Thyroid gland (tissue), 4 donors: ENCODE measurements at regions not wholly inside any gene's neighbourhood (a gene's known extent, or its start where the extent isn't known, plus 50 kb on each side); places are given as distances from the start of the nearest gene placed in this dataset.

ENCODE experiments used
- DNase-seq, 2 donors: peaks; one replicate each; pipeline ENCODE4 v3.0.0-alpha.2; 2019
- H3K27ac ChIP-seq, 3 donors: fragments of 200-600 bp; sonication (generic); 1 replicate in 2 of 3; 2 replicates in 1 of 3; pipeline ENCODE4 v1.5.1; 2016 to 2019; ENCODE audit warnings: mild to moderate bottlenecking in 1 of 3, moderate library complexity in 1 of 3
- H3K27me3 ChIP-seq: fragments of 200-600 bp; sonication (generic); one replicate; pipeline ENCODE4 v1.5.1; 2019
- H3K36me3 ChIP-seq, 2 donors: fragments of 200-600 bp; sonication (generic); one replicate each; pipeline ENCODE4 v1.5.1; 2016 to 2019
- H3K4me1 ChIP-seq, 2 donors: fragments of 200-600 bp; sonication (generic); one replicate each; pipeline ENCODE4 v1.5.1; 2017 to 2019
- H3K4me3 ChIP-seq, 3 donors: fragments of 200-600 bp; sonication (generic); replicated peaks in 1 of 3; 1 replicate in 2 of 3; 2 replicates in 1 of 3; pipeline ENCODE4 v1.5.1; 2016; ENCODE audit warnings: mild to moderate bottlenecking in 1 of 3
- H3K9me3 ChIP-seq: fragments of 200-600 bp; sonication (generic); one replicate; pipeline ENCODE4 v1.5.1; 2017
- POLR2A ChIP-seq, 2 donors: fragments of 450-650 bp; IDR thresholded peaks; one replicate each; pipeline ENCODE4 v1.6.1; 2017; ENCODE audit warnings: antibody characterized with exemption in 2 of 2, mild to moderate bottlenecking in 2 of 2, moderate library complexity in 1 of 2
- WGBS, 2 donors: methylation state at CpG; one replicate each; pipeline ENCODE4 v1.1.5; 2017; 5-methylcytosine and 5-hydroxymethylcytosine counted together
- intact Hi-C: fragments of 100-400 bp; cut with DNase I; formaldehyde crosslinking; loops from one replicate; pipeline ENCODE4 v1.15.1; 2023
- TF ChIP-seq, protein P1 (sequence below), 6 experiments: fragments of 200-600 bp in 3 of 6; fragments of 450-650 bp in 3 of 6; sonication (generic) in 3 of 6; IDR thresholded peaks; one replicate each; pipeline ENCODE4 v1.5.1; 2016 to 2019; ENCODE audit warnings: antibody characterized with exemption in 6 of 6, mild to moderate bottlenecking in 2 of 6, inconsistent platforms in 1 of 6, moderate library complexity in 1 of 6

DNA sequence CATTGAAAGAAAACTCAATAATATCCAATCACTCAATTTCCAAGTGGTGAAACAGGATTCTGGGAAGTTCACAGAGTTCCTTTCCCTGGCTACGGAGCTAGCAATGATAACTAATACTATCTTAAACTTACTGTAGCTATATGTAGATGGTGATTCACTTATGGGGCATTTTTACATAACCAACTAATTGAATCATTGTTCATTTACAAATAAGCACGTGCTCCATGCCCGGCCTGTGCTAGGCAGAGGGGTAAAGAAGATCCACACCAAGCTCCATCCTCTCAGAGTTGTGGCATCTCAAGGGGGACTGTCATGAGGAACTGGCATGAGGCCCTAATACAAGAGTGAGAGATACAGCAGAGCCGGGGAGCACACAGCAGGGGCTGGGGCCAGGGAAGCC is 176.3 kb downstream of the ANKRD30B start:
- Histone ChIP-seq H3K4me3 (no peak overlapping the region), H3K27ac (no peak overlapping the region), H3K36me3 (no peaks in the 10 kb centered on the region), H3K9me3 (no peaks in the 10 kb centered on the region), H3K27me3 (no peaks in the 10 kb centered on the region), H3K4me1 (no peaks in the 10 kb centered on the region)
- no peak for DNase-seq
- TF ChIP-seq, protein P1, sequence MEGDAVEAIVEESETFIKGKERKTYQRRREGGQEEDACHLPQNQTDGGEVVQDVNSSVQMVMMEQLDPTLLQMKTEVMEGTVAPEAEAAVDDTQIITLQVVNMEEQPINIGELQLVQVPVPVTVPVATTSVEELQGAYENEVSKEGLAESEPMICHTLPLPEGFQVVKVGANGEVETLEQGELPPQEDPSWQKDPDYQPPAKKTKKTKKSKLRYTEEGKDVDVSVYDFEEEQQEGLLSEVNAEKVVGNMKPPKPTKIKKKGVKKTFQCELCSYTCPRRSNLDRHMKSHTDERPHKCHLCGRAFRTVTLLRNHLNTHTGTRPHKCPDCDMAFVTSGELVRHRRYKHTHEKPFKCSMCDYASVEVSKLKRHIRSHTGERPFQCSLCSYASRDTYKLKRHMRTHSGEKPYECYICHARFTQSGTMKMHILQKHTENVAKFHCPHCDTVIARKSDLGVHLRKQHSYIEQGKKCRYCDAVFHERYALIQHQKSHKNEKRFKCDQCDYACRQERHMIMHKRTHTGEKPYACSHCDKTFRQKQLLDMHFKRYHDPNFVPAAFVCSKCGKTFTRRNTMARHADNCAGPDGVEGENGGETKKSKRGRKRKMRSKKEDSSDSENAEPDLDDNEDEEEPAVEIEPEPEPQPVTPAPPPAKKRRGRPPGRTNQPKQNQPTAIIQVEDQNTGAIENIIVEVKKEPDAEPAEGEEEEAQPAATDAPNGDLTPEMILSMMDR (IDR thresholded peaks at IDR 0.05), result no peak
- no peak for TF ChIP-seq POLR2A (IDR thresholded peaks at IDR 0.05)
- intact Hi-C loops, result no loop called here
- WGBS, 2 donors, result 87 to 92% methylated on average over 4 of the region's 4 CpGs

DNA sequence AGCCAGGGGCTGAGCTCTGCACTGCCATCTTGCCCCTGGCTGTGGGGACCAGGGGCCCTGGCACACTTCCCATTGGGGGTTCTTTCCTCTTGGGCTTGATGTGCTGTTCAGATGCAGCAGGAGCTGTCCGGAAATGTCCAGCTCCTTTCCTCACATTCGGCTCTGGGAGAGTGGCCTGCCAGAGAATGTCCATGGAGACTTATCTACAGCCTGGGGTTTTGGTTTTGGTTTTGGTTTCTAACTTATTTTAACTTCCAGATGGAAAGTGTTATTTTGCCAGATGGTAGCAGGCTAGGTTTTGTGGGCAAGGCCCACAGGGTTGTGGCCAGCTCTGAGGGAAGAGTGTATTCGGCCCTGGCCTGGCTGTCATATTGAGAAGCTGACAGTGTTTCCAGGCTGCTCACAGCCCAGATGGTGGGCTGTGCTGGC is 177.3 kb downstream of the ANKRD30B start:
- DNase-seq, result no peak
- TF ChIP-seq, protein P1 (IDR thresholded peaks at IDR 0.05), result no peak
- no peak for TF ChIP-seq POLR2A (IDR thresholded peaks at IDR 0.05)
- Histone ChIP-seq H3K4me1 (no peaks in the 10 kb centered on the region), H3K9me3 (no peaks in the 10 kb centered on the region), H3K27ac (no peak overlapping the region), H3K36me3 (no peaks in the 10 kb centered on the region), H3K27me3 (no peaks in the 10 kb centered on the region), H3K4me3 (no peak overlapping the region)
- intact Hi-C loops, result no loop called here
- 75 to 84% methylated on average over 3 of the region's 3 CpGs for WGBS, 2 donors

DNA sequence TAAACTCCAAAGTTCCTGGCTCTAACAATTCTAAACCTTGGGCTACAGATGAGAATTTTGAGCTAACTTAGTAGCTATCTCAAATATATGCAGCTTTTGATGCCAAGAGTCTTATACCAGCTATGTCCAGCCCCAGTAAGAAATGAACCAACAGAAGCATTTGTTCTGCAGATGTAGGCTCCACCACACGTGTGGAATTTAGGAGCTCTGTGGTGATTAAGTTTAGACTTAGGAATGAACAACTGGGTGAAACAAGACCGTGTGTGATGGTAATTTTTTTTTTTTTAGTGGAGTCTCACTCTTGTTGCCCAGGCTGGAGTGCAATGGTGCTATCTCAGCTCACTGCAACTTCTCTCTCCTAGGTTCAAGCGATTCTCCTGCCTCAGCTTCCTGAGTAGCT is 179.7 kb downstream of the ANKRD30B start:
- no peaks in the 10 kb centered on the region for H3K9me3 ChIP-seq
- no peaks in the 10 kb centered on the region for H3K4me1 ChIP-seq
- no peak overlapping the region for H3K27ac ChIP-seq
- no peak for TF ChIP-seq POLR2A (IDR thresholded peaks at IDR 0.05)
- TF ChIP-seq, protein P1 (IDR thresholded peaks at IDR 0.05), result no peak
- H3K27me3 ChIP-seq, result no peaks in the 10 kb centered on the region
- intact Hi-C loops, result no loop called here
- no peak overlapping the region for H3K4me3 ChIP-seq
- DNase-seq, result no peak
- 80% methylated on average over 3 of the region's 3 CpGs for WGBS, 2 donors
- H3K36me3 ChIP-seq, result no peaks in the 10 kb centered on the region

DNA sequence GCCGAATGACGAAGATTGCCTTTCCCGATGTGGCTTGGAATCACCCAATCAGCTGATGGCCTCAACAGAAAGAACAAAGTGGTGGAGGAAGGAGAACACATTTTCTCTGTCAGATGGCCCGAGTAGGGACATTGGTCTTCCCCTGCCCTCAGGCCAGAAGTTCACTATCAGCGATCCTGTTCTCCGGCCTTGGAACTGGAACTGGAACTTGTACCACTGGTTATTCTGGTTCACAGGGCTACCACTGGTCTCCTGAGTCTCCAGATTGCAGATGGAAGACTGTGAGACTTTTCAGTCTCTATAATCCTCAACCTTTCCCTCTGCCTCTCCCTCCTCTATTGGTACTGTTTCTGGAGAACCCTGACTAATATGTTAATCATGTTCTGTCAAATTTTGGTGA is 180.4 kb downstream of the ANKRD30B start:
- no peaks in the 10 kb centered on the region for H3K9me3 ChIP-seq
- intact Hi-C loops, result no loop called here
- no peak overlapping the region for H3K4me3 ChIP-seq
- no peak overlapping the region for H3K27ac ChIP-seq
- H3K4me1 ChIP-seq, result no peaks in the 10 kb centered on the region
- H3K27me3 ChIP-seq, result no peaks in the 10 kb centered on the region
- no peak for DNase-seq
- TF ChIP-seq, protein P1 (IDR thresholded peaks at IDR 0.05), result no peak
- TF ChIP-seq POLR2A (IDR thresholded peaks at IDR 0.05), result no peak
- 92 to 96% methylated on average over 6 of the region's 6 CpGs for WGBS, 2 donors
- no peaks in the 10 kb centered on the region for H3K36me3 ChIP-seq

DNA sequence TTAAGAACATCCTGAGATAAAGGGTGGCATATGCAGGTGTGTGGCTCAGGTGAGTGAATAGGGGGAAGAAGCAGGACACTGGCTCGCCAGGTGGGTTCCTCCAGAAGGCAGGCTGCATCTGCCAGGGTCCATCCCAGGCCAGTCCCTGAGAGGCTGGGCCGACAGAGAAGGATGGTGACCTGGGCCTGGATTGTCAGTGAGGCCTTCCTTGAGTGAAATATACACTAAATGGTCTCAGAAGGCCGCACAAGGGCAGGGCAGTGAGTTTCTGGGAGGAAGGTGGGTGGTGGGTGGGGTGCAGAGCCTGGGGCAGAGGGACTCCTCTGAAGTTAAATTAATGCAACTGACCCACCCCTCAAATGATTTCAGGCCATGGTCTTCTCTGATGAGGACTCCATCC is 182.1 kb downstream of the ANKRD30B start:
- Histone ChIP-seq H3K27me3 (no peaks in the 10 kb centered on the region), H3K36me3 (no peaks in the 10 kb centered on the region), H3K27ac (no peak overlapping the region), H3K4me3 (no peak overlapping the region), H3K9me3 (no peaks in the 10 kb centered on the region), H3K4me1 (peaks cover 0 to 9% of the 10 kb centered on the region in 2 donors)
- intact Hi-C loops, result no loop called here
- WGBS, 2 donors, result 69 to 83% methylated on average over 3 of the region's 3 CpGs
- TF ChIP-seq, protein P1 (IDR thresholded peaks at IDR 0.05), result no peak
- no peak for TF ChIP-seq POLR2A (IDR thresholded peaks at IDR 0.05)
- no peak for DNase-seq
